NCI-H2107 (cell line): ENCODE measurements at regions not wholly inside any gene's neighbourhood (a gene's known extent, or its start where the extent isn't known, plus 50 kb on each side); places are given as distances from the start of the nearest gene placed in this dataset.
"Not testable (repeated sequence)": the region's sequence is repeated elsewhere in the genome, so short reads cannot be mapped to it uniquely, and the experiment has no call there.

Experiments used
- DNase-seq: peaks from one replicate; lab custom pipeline; 2025; lab: John Stamatoyannopoulos, UW

DNA sequence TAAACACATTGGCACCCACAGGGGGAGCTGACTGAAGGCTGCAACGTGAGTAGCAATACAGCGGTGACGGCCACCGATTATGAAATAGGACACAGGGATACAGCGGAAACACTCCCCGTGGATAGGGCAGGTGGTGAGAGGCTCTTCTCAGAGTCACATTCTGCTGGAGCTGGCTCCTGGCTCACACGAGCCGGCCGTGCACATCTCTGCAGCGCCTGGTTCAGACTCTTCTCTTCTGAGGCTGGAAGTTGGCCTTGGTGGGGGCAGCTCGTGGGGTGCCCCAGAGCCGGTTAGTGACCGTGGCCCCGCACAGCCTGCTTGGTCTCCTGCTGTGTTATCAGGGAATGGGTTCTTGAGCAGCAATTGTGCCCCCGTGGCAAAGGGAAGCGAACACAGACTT is 61.3 kb upstream of the EN2 start:
- DNase-seq = peak; percentile 20

DNA sequence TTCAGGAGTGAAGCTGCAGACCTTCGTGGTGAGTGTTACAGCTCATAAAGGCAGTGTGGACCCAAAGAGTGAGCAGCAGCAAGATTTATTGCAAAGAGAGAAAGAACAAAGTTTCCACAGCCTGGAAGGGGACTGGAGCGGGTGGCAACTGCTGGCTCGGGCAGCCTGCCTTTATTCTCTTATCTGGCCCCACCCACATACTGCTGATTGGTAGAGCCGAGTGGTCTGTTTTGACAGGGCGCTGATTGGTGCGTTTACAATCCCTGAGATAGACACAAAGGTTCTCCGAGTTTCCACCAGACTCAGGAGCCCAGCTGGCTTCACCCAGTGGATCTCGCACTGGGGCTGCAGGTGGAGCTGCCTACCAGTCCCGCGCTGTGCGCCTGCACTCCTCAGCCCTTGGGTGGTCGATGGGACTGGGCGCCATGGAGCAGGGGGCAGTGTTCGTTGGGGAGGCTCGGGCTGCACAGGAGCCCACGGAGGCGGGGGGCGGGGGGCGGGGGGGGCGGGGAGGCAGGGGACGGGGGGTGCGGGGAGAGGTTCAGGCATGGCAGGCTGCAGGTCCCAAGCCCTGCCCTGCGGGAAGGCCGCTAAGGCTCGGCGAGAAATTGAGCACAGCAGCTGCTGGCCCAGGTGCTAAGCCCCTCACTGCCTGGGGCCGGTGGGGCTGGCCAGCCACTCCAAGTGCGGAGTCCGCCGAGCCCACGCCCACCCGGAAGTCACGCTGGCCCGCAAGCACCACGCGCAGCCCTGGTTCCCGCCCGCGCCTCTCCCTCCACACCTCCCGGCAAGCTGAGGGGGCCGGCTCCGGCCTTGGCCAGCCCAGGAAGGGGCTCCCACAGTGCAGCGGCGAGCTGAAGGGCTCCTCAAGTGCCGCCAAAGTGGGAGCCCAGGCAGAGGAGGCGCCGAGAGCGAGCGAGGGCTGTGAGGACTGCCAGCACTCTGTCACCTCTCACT is 59.9 kb upstream of the EN2 start:
- not testable (repeated sequence) for DNase-seq

DNA sequence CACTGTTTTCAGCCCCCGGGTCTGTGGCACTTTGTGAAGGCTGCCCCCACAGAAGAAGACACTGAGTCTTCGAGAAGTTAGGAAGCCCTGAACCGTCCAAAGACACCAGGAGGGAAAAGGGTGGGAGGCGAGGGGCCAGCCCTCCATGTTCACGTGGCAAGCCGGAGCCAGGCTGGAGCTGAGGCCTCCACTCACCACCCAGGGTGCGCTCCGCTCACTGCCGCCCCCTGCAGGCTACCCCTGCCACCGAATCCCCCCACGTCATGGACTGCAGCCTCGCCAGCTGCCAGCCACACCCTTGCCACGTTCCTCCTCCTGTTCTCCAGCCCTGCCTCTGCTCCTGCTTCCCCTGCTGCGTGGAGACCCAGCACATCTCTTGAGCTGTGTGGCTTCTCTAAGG is 59.0 kb upstream of the EN2 start:
- DNase-seq = no peak

DNA sequence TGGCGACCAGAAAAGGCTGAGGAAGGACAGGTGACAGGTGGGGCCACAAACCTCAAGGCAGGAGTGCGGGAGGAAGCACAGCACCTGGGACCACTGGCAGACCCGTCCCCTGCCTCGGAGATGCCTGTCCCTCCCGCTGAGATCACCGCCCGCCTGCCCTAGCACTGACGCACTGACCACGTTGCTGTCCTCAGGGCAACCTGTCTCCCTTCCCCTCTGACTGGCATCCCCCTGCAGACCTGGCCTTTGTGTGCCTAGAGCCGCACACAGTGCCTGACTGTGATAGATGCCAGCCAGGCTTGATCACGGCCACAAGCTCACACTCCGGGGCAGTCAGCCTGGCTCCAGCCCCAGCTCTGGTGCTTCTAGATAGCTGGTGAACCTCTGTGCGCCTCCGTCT is 58.4 kb upstream of the EN2 start:
- no peak for DNase-seq

DNA sequence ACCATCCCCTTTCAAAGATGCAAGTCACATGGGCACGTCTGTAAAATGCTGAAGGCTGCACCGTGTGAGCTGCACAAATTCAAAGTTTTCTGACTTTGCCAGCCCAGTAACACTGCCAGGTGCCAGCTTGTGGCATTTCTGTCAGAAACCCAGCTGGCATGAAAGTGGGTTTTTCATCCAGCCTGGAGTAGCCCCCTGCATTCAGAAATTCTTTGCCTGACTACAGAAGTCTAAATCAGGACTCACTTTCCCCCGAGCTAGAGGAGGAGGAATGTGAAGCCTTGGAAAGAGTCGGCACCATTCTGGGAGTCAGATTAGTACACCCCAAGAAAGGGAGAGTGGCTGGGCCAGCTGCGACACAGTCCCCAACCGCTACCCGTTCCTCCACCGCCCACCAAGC is 56.7 kb upstream of the EN2 start:
- no peak for DNase-seq

DNA sequence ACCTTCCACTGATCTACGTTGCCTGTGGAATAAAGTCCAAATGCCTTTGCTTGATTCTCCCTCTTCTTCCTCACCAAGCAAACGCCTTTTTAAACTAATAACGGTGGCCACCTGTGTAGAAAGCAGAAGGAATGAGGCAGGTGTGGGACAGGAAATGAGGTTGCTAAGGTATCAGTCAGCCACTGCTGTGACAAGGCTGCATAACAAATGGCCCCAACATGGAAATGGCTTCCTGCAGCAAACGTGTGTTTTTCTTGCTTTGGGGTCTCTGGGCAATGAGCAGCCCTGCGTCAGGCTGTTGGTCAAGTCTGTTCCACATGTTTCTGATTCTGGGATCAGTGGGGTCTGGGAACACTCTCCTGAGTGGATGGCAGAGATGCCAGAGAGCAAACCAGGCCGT is 56.0 kb upstream of the EN2 start:
- no peak for DNase-seq

GRCh38 chr7:155402941-155403340 is 55.0 kb upstream of the EN2 start:
- DNase-seq = no peak

- DNase-seq = no peak
Observed at GRCh38 chr7:155404976-155405375, 53.0 kb upstream of the EN2 start.

DNA sequence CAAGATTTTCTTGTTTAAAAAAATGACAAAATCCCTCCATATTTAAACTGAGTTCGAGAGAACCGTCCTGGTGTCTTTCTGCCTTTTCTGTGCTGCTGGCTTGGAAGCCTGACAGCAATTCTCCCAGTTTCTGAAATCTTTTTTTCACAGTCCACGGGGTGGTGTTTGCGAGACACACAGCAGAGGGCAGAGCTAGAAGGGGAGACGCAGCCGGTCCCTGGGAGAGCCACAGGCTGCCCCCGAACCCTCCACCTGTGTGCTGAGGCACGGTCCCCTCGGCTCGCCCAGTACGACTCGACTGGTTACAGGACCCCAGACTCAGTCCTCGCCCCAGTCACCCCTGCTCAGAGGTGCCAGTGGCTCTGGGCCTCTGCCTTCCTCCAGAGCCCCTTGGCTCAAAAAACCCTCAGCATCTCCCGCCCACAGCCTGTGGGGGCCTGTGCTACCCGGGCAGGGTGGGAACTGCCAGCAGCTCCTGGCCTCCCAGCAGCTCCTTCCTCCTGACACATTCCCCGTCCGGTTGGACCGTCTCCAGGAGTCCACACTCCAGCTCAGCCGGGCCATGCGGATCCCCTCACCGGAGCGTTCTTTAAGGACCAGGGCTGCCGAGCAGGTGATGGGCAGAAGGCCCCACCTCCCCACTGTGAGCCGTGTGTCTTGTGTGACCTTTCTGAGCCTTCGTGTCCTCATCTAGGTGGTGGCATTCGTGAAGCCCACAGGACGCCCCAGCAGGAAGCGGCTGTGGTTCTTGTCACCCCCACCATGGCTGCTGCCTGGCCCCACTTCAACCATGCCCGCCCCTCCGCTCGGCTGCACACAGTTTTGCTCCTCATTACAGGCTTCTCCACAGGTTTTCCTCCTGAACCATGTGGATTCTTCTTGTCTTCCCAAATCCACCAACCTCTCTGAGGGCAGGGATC is 52.3 kb upstream of the EN2 start:
- no peak for DNase-seq

GRCh38 chr7:155407799-155408198 is 50.1 kb upstream of the EN2 start:
- no peak for DNase-seq
